HAP-1 (cell line): ENCODE measurements at regions not wholly inside any gene's neighbourhood (a gene's known extent, or its start where the extent isn't known, plus 50 kb on each side); places are given as distances from the start of the nearest gene placed in this dataset.

ENCODE experiments used
- DNase-seq, 2 experiments: peaks; one replicate each; pipeline ENCODE4 v3.0.0-alpha.2; 2016 to 2020; ENCODE audit warnings: low spot score in 2 of 2
- H3K27me3 ChIP-seq: fragments of 250-450 bp; sonication (Bioruptor Pico); 2 replicates; pipeline ENCODE4 v1.5.1; 2020; ENCODE audit warnings: low read depth, mild to moderate bottlenecking, moderate library complexity
- H3K36me3 ChIP-seq: fragments of 250-450 bp; sonication (Bioruptor Pico); replicated peaks from 2 replicates; pipeline ENCODE4 v1.5.1; 2020; ENCODE audit warnings: mild to moderate bottlenecking
- H3K4me1 ChIP-seq: fragments of 250-450 bp; sonication (Bioruptor Pico); 2 replicates; pipeline ENCODE4 v1.5.1; 2020; ENCODE audit warnings: mild to moderate bottlenecking
- H3K4me3 ChIP-seq: fragments of 250-450 bp; sonication (Bioruptor Pico); 2 replicates; pipeline ENCODE4 v1.5.1; 2020; ENCODE audit warnings: mild to moderate bottlenecking, moderate library complexity
- H3K9me3 ChIP-seq: fragments of 250-450 bp; sonication (Bioruptor Pico); 2 replicates; pipeline ENCODE4 v1.5.1; 2020; ENCODE audit warnings: mild to moderate bottlenecking, moderate library complexity
- in situ Hi-C: fragments of 300-500 bp; cut with MboI; formaldehyde crosslinking; loops from 3 replicates; pipeline ENCODE4 v1.14.3; 2020; ENCODE audit warnings: low sequenced_read_pairs, inconsistent platforms, mixed read lengths

DNA sequence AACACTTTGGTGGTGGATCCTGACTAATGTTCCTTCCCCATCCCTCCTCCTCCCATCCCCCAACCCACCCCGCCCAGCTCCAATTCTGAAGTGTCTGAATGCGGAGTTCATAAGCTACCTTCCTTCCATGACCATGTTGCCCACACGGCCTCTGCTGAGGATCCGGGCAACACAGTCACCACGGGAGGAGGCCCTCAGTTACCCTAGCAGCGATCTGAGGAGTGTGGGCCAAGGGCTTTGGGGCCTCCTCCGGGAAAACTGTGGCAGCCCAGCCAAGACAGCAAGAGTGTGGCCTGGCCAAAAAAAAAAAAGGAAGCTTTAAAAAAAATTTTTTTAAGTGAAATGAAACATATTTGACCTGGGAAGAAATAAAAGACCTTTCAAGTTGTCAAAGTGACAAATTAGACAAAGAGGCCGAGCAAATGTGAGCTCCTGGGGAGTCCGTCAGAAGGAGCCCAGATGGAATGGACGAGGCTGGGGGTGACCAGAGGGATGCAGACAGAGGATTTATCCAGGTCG lies 169.0 kb upstream of the PKDCC start:
- Histone ChIP-seq H3K4me1 (no peaks in the 10 kb centered on the region), H3K36me3 (no peaks in the 10 kb centered on the region), H3K4me3 (no peak overlapping the region), H3K27me3 (peaks cover 2% of the 10 kb centered on the region; the same call in 1 of the 2 replicates), H3K9me3 (no peaks in the 10 kb centered on the region)
- no peak for DNase-seq
- in situ Hi-C loops, result no loop called here

DNA sequence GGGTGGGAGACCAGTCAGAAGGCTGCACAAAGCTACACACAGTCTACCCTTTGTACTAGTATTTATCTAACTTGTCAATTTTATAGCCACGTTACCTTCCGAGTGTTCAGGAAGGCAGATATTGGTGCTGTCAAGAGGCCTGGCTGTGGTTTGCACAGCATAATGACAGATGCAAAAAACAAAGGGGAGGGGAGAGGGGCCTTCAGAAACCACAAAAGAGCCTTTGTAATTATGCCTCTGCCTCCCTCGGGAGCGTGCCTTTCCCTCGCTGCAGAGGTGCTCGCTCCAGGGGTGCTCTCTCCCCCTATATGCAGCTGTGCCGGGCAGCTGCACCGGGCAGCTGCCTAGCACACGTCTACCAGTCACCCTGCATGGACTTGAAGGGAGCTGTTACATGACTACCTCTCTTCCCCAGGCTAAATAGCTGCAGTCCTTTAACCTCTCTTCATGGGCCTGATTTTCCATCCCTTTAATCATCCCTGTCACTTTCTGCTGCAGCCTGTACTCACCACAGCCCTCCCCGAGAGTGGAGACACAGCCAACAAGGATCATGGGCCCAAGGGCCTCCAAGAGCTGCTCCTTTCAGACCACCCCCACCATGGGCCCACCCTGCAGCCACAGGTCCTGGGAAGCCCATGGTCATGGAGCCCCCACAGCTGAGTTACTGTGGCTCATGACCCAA lies 168.4 kb upstream of the PKDCC start:
- Histone ChIP-seq H3K9me3 (no peaks in the 10 kb centered on the region), H3K4me3 (no peak overlapping the region), H3K36me3 (no peaks in the 10 kb centered on the region), H3K27me3 (peaks cover 2% of the 10 kb centered on the region; the same call in 1 of the 2 replicates), H3K4me1 (no peaks in the 10 kb centered on the region)
- in situ Hi-C loops, result no loop called here
- DNase-seq, result no peak

DNA sequence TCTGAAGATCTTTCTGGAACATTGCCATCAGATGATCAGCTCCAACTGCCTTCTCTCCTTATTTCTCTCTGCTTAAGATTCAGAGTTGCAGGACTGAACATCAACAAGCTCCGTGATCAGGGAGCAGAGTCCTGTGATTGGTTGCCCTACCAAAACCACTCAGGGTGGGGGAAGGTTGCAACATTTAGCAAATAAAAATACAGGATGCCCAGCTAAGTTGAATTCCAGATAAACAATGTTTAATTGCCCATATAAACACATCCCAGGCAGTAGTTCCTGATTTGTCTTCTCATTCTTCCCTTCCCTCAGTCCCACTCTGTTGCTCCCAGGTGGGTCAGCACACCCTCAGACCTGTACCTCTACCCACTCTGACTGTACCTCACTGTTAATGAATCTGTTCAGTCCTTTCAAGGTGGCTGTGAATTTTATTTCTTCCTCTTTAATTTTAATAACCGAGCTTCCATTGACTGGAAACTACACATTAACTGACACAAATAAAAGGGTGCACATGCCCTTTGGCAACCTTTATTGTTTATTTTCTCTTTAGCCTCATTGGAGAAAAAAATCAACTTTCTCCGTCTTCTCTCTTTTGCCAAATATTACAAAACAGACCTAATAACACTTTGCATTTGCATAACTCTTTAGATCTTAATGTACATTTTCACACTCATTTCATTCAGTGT lies 167.1 kb upstream of the PKDCC start:
- Histone ChIP-seq H3K4me3 (no peak overlapping the region), H3K27me3 (peaks cover 2% of the 10 kb centered on the region; the same call in 1 of the 2 replicates), H3K36me3 (no peaks in the 10 kb centered on the region), H3K4me1 (no peaks in the 10 kb centered on the region), H3K9me3 (no peaks in the 10 kb centered on the region)
- DNase-seq, result no peak
- in situ Hi-C loops, result no loop called here

DNA sequence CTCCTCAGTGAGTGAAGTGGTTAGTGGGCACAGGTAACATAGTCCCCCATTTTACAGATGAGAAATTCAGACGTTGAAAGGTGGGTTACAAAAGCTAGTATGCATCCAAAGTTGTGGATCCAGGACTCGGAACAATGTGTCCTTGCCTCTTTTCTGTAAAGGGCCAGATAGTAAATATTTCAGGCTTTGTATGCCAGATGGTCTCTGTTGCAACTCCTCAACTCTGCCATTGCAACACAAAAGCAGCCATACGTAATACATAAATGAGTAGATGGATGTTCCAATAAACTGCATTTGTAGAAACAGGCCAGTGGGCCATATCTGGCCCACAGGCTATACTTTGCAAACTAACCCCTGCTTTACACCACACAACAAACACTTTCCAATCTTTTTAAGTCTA lies 166.6 kb upstream of the PKDCC start:
- Histone ChIP-seq H3K36me3 (no peaks in the 10 kb centered on the region), H3K4me3 (no peak overlapping the region), H3K4me1 (no peaks in the 10 kb centered on the region), H3K9me3 (no peaks in the 10 kb centered on the region), H3K27me3 (peaks cover 2% of the 10 kb centered on the region; the same call in 1 of the 2 replicates)
- no peak for DNase-seq
- in situ Hi-C loops, result no loop called here

DNA sequence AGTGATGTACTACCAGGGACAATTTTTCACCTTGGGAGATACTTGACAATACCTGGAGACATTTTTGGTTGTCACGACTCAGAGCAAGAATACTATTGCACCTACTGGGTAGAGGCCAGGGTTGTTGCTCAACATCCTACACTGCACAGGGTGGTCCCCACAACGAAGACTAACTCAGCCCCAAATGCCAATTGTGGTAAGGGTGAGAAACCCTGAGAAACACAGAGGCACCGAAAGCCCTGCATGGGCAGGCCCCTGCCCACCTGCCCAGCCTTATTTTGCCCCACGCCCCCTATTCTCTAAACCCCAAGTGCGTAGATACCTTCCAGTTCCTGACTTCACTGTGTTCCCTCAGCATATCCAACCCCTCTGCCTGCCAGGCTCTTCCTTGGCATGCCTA lies 163.1 kb upstream of the PKDCC start:
- in situ Hi-C loops, result no loop called here
- H3K4me1 ChIP-seq, result no peaks in the 10 kb centered on the region
- no peaks in the 10 kb centered on the region for H3K36me3 ChIP-seq
- no peaks in the 10 kb centered on the region for H3K9me3 ChIP-seq
- peaks cover 2% of the 10 kb centered on the region; the same call in 1 of the 2 replicates for H3K27me3 ChIP-seq
- H3K4me3 ChIP-seq, result no peak overlapping the region
- DNase-seq, result no peak

DNA sequence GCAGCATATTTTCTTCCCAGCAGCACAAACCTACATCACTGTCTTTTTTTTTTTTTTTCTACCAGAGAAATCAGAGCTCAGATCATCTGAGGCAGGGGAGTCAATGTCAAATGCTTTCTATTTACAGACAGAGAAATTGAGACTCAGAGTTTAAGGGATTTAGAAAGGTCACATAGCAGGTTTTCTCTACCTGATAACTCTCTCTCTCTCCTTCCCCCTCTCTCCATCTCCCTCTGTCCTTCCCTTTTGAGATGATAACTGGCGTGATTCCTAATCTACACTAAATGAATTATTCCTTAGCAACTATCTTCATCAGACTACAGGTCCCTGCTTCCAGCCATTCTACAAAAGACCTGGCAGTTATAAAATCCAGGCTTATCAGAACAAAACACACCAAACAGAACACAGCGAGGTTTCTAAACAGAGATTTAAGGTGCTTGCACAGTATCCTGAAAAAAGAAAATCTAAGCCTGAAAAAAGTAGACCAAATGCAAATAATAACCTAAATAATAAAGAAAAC lies 161.6 kb upstream of the PKDCC start:
- H3K4me1 ChIP-seq, result no peaks in the 10 kb centered on the region
- no peaks in the 10 kb centered on the region for H3K36me3 ChIP-seq
- in situ Hi-C loops, result no loop called here
- no peak overlapping the region for H3K4me3 ChIP-seq
- peaks cover 10% of the 10 kb centered on the region; the same call in 1 of the 2 replicates for H3K27me3 ChIP-seq
- no peak for DNase-seq
- no peaks in the 10 kb centered on the region for H3K9me3 ChIP-seq

DNA sequence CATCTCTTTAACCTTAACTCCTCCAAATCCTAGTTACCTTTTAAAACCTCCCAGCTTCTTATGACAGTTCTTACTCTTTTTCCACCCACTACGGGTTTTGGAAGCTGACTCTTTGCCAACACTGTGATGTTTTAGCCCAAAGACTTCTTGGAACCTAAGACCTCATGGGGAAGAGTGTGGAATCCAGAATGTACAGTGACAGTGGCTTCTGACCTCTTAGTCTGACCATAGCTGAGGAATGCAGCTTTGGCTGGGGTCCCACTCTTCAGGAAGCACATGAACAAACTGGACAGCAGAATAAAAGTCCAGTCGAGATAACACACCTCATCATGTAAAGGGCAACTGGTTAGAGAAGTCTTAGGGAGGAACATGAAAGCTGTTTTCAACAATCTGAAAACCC lies 161.1 kb upstream of the PKDCC start:
- H3K4me3 ChIP-seq, result no peak overlapping the region
- peaks cover 10% of the 10 kb centered on the region; the same call in 1 of the 2 replicates for H3K27me3 ChIP-seq
- in situ Hi-C loops, result no loop called here
- no peaks in the 10 kb centered on the region for H3K36me3 ChIP-seq
- H3K4me1 ChIP-seq, result no peaks in the 10 kb centered on the region
- no peak for DNase-seq
- no peaks in the 10 kb centered on the region for H3K9me3 ChIP-seq

DNA sequence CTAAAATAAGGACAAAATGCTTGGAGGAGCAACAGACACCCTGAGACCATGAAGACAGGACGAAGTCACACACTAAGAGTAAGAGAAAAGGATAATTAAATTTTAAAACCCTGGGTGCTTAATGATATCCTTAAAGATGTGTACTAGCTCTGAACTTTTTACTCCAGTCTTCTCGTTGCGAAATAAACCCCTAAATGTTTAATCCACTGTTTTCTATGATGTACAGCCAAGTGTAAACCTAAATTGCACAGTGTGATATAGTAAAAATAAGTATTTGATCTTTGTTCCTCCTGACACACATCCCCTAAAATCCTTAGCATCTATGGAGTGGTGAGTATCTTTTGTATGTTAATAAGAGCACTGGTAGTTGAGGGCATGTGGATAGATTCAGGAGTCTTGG lies 157.5 kb upstream of the PKDCC start:
- no peak overlapping the region for H3K4me3 ChIP-seq
- no peak for DNase-seq
- no peaks in the 10 kb centered on the region for H3K36me3 ChIP-seq
- no peaks in the 10 kb centered on the region for H3K9me3 ChIP-seq
- no peaks in the 10 kb centered on the region for H3K4me1 ChIP-seq
- H3K27me3 ChIP-seq, result peaks cover 8% of the 10 kb centered on the region; the same call in 1 of the 2 replicates
- in situ Hi-C loops, result no loop called here

DNA sequence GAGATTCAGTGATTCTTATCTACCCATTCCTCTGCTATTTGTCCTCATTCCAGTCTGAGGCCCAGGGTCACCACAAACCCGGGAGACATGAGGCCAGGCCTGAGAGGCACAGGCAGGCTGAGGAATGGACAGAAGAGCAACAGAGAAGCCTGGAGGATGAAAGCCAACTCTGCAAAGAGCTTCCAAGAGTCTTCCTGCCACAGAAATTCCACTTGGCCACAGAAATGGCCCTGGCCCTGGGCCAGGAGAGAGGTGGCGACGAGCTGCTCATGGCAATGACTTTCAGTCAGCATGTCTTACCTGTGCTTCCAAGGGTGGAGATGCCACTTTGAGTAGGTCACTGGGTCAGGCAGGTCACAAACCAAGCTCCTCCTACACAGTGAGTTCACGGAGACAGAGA lies 155.3 kb upstream of the PKDCC start:
- Histone ChIP-seq H3K4me3 (no peak overlapping the region), H3K9me3 (no peaks in the 10 kb centered on the region), H3K4me1 (no peaks in the 10 kb centered on the region), H3K36me3 (no peaks in the 10 kb centered on the region), H3K27me3 (peaks cover 8% of the 10 kb centered on the region; the same call in 1 of the 2 replicates)
- no peak for DNase-seq
- in situ Hi-C loops, result no loop called here

DNA sequence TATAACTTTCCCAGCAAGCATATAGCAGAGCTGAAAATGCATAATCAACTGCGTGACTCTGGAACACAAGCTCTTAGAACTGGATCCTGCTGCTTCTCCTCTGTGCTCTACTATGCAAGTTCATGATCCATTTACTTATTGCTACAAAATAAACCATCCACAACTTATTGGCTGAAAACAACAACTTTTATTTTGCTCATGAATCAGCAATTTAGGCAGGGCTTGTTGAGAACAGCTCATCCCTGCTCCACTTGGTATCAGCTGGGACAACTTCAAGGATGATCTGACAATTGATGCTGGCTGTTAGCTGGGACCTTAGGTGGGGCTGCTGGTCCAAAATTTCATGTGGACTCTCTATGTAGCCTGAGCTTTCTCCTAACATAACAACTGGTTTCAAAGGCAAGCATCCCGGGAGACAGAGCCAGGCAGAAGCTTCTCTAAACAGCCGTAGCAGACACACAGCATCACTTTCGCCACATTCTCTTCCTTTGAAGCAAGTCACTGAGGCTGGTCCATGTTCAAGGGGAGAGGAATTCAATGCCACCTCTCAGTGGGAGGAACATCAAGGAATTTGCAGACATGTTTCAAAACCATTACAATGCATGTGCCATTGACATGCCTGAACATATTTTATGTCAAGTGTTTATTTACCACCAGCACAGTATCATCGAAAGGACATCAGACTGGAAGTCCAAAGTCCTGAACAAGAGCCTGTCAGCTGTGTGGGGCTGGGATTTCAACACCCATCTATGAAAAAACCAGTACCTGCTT lies 153.1 kb upstream of the PKDCC start:
- Histone ChIP-seq H3K4me3 (no peak overlapping the region), H3K9me3 (no peaks in the 10 kb centered on the region), H3K27me3 (peaks cover 10% of the 10 kb centered on the region), H3K4me1 (no peaks in the 10 kb centered on the region), H3K36me3 (no peaks in the 10 kb centered on the region)
- DNase-seq, result no peak
- in situ Hi-C loops, result no loop called here

DNA sequence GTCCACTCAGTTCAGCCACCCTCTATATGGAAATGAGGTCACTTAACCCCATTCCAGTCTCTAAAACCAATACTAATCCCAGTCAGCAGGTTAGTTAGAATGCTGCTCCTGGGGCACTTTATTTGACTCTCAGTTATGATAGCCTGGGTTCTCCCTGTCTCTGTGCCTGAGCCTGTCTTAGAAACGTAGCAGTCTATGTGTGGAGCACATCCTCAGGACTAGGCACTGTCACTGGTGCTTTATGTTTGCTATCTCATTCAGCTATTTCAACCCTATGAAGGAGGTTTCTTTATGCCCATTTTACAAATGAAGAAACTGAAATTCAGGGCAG lies 152.5 kb upstream of the PKDCC start:
- in situ Hi-C loops, result no loop called here
- DNase-seq, result no peak
- Histone ChIP-seq H3K36me3 (no peaks in the 10 kb centered on the region), H3K9me3 (no peaks in the 10 kb centered on the region), H3K4me1 (no peaks in the 10 kb centered on the region), H3K4me3 (no peak overlapping the region), H3K27me3 (peaks cover 8% of the 10 kb centered on the region)

DNA sequence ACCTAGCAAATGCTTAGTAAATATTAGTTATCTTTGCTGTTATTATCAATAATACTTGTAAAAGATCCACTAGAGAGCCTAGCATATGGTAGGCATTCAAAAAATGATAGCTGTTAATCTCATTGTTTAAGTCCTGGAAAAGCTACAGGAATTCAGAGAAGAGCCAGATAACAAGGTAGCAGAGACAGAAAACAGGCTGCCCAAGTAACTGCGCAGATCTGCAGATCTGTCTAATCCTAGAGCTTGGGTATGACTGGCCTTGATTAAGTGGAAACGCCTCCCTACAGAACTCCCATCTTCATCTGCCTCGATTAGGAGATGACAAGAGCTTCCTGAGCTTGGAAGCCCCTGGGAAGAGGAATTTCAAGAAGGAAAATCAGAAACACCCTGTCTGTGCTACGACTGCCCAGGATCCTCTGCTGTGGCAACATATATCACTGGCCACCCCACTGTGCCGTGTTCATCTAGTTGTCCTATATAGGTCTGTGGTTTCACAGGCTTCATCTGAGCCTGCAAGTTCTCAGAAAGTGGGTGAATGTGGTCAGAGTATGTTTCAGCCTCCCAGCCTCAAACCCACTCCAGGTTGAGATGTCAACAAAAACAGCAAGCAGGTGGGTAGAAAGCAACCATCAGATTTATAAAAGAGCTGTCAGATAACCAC lies 151.5 kb upstream of the PKDCC start:
- no peak overlapping the region for H3K4me3 ChIP-seq
- no peaks in the 10 kb centered on the region for H3K9me3 ChIP-seq
- no peak for DNase-seq
- in situ Hi-C loops, result no loop called here
- H3K36me3 ChIP-seq, result no peaks in the 10 kb centered on the region
- peaks cover 6% of the 10 kb centered on the region for H3K27me3 ChIP-seq
- no peaks in the 10 kb centered on the region for H3K4me1 ChIP-seq

DNA sequence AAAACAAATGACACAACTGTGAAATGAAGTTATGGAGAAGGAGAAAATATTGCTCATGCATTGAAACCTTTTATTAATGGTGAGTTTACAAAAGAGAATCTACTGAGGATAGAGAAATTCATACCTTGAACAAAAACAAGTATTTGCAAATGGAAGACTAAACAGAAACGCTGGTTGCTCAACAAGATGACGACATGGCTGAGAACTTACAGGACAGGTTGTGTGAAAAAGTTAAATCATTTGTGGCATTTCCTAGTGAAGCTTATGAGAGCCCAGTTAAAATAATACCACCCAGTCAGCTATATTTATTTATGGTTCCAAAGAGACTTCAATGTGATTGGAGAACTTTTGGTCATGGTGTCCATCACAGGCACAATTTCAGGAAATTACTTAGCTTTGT lies 148.6 kb upstream of the PKDCC start:
- H3K36me3 ChIP-seq, result no peaks in the 10 kb centered on the region
- no peaks in the 10 kb centered on the region for H3K9me3 ChIP-seq
- in situ Hi-C loops, result no loop called here
- DNase-seq, result no peak
- no peaks in the 10 kb centered on the region for H3K4me1 ChIP-seq
- H3K27me3 ChIP-seq, result peaks cover 6% of the 10 kb centered on the region
- no peak overlapping the region for H3K4me3 ChIP-seq
